Ammon's horn (tissue), 1 donor: ENCODE measurements at regions not wholly inside any gene's neighbourhood (a gene's known extent, or its start where the extent isn't known, plus 50 kb on each side); places are given as distances from the start of the nearest gene placed in this dataset.
"Not testable (repeated sequence)": the region's sequence is repeated elsewhere in the genome, so short reads cannot be mapped to it uniquely, and the experiment has no call there.

Experiments used
- DNase-seq: peaks from one replicate; pipeline ENCODE4 v3.0.0-alpha.2; 2016; ENCODE audit warnings: low spot score

GRCh38 chr17:6373599-6373998 is 61.3 kb downstream of the AIPL1 start:
- DNase-seq = not testable (repeated sequence)

- no peak for DNase-seq
Observed at GRCh38 chr17:6366221-6366666, 68.7 kb downstream of the AIPL1 start.

GRCh38 chr17:6365200-6365943 is 69.5 kb downstream of the AIPL1 start:
- DNase-seq = no peak

- DNase-seq = no peak
Observed at GRCh38 chr17:6361733-6362132, 73.2 kb downstream of the AIPL1 start.

- DNase-seq = no peak
Observed at GRCh38 chr17:6358131-6358530, 76.8 kb downstream of the AIPL1 start.

- DNase-seq = no peak
Observed at GRCh38 chr17:6356562-6356961, 78.4 kb downstream of the AIPL1 start.

GRCh38 chr17:6355196-6355595 is 79.7 kb downstream of the AIPL1 start:
- no peak for DNase-seq

- DNase-seq = no peak
Observed at GRCh38 chr17:6352801-6353560, 81.9 kb downstream of the AIPL1 start.

GRCh38 chr17:6352016-6352415 is 82.9 kb downstream of the AIPL1 start:
- no peak for DNase-seq

- DNase-seq = no peak
Observed at GRCh38 chr17:6350806-6351205, 84.1 kb downstream of the AIPL1 start.

GRCh38 chr17:6348891-6349290 is 86.0 kb downstream of the AIPL1 start:
- no peak for DNase-seq

GRCh38 chr17:6347776-6348175 is 87.1 kb downstream of the AIPL1 start:
- no peak for DNase-seq

- no peak for DNase-seq
Observed at GRCh38 chr17:6346986-6347385, 87.9 kb downstream of the AIPL1 start.

- DNase-seq = no peak
Observed at GRCh38 chr17:6346156-6346786, 88.7 kb downstream of the AIPL1 start.

- DNase-seq = no peak
Observed at GRCh38 chr17:6343736-6344135, 91.2 kb downstream of the AIPL1 start.

- no peak for DNase-seq
Observed at GRCh38 chr17:6343191-6343590, 91.7 kb downstream of the AIPL1 start.

- DNase-seq = no peak
Observed at GRCh38 chr17:6340708-6341107, 94.2 kb downstream of the AIPL1 start.

GRCh38 chr17:6334386-6334785 is 100.5 kb downstream of the AIPL1 start:
- DNase-seq = no peak

GRCh38 chr17:6330936-6331335 is 104.0 kb downstream of the AIPL1 start:
- no peak for DNase-seq

GRCh38 chr17:6328279-6328678 is 106.6 kb downstream of the AIPL1 start:
- DNase-seq = no peak

- no peak for DNase-seq
Observed at GRCh38 chr17:6327007-6327406, 107.9 kb downstream of the AIPL1 start.

GRCh38 chr17:6326483-6326882 is 108.4 kb downstream of the AIPL1 start:
- DNase-seq = no peak

GRCh38 chr17:6325741-6326140 is 109.2 kb downstream of the AIPL1 start:
- no peak for DNase-seq
